Endothelial cell of umbilical vein (primary cell): ENCODE measurements at regions not wholly inside any gene's neighbourhood (a gene's known extent, or its start where the extent isn't known, plus 50 kb on each side); places are given as distances from the start of the nearest gene placed in this dataset.

Source experiments
- BruUV-seq: library from RNA; stranded (reverse); fragments of 400-500 nt; replicated peaks from 2 replicates; lab custom pipeline; 2021; lab: Mats Ljungman, UMichigan
- CTCF ChIA-PET: fragments of 300-600, 350-600 bp; sonication (Branson Sonifier 250); formaldehyde crosslinking; loops from one replicate; lab custom pipeline; 2021; ENCODE audit warnings: antibody characterized with exemption, inconsistent platforms; lab: Charles Lee
- POLR2A ChIA-PET: fragments of 300-600, 350-600 bp; sonication (Branson Sonifier 250); formaldehyde crosslinking; loops from one replicate; lab custom pipeline; 2021; ENCODE audit warnings: antibody characterized with exemption, inconsistent platforms; lab: Charles Lee
- DNase-seq: peaks from one replicate; pipeline ENCODE4 v3.0.0-alpha.2; 2011; ENCODE audit warnings: low read depth, low spot score
- FAIRE-seq: peaks from 2 replicates; lab custom pipeline; 2011; peaks lifted over from hg19 to GRCh38; lab: Jason Lieb, UNC
- H2AFZ ChIP-seq: 2 replicates; pipeline ENCODE4 v1.6.0; 2012; ENCODE audit warnings: low read depth, low read length, control low read depth, inconsistent platforms
- H3K27ac ChIP-seq: 2 replicates; pipeline ENCODE4 v1.5.1; 2011; ENCODE audit warnings: low read depth, mild to moderate bottlenecking, control low read depth, low read length, moderate library complexity; ENCODE audit not compliant: insufficient read depth
- H3K27me3 ChIP-seq, 2 experiments: 2 replicates each; pipeline versions ENCODE4 v1.6.0 to v1.6.1; 2011; ENCODE audit warnings: low read length in 2 of 2, mixed read lengths in 1 of 2; ENCODE audit not compliant: control insufficient read depth in 2 of 2, insufficient read depth in 2 of 2
- H3K36me3 ChIP-seq, 2 experiments: 2 replicates in 1 of 2; 3 replicates in 1 of 2; pipeline ENCODE4 v1.5.1; 2011; ENCODE audit warnings: low read length in 2 of 2, mild to moderate bottlenecking in 1 of 2, moderate library complexity in 1 of 2; ENCODE audit not compliant: control insufficient read depth in 2 of 2, insufficient read depth in 2 of 2; ENCODE audit errors: extremely low read depth in 1 of 2
- H3K4me1 ChIP-seq: 3 replicates; pipeline ENCODE4 v1.5.1; 2011; ENCODE audit warnings: mild to moderate bottlenecking, low read length; ENCODE audit not compliant: control insufficient read depth, insufficient read depth; ENCODE audit errors: extremely low read depth
- H3K4me2 ChIP-seq: 2 replicates; pipeline ENCODE4 v1.6.1; 2011; ENCODE audit warnings: low read length, control low read depth, mixed read lengths; ENCODE audit not compliant: insufficient read depth
- H3K4me3 ChIP-seq, 3 experiments: fragments of 200-600 bp in 1 of 3; sonication (generic), shearing (Covaris generic) in 1 of 3; replicated peaks in 1 of 3; 2 replicates each; pipeline ENCODE4 v1.5.1; 2011 to 2016; ENCODE audit warnings: control low read depth in 3 of 3, low read length in 3 of 3, mild to moderate bottlenecking in 2 of 3, inconsistent platforms in 1 of 3, low read depth in 1 of 3, moderate library complexity in 1 of 3; ENCODE audit not compliant: insufficient read depth in 1 of 3
- H3K79me2 ChIP-seq: 2 replicates; pipeline ENCODE4 v1.6.0; 2012; ENCODE audit warnings: low read length, inconsistent platforms; ENCODE audit not compliant: control insufficient read depth, insufficient read depth
- H3K9ac ChIP-seq: replicated peaks from 2 replicates; pipeline ENCODE3; 2011; ENCODE audit warnings: low read length, control low read depth; ENCODE audit not compliant: insufficient read depth; ENCODE audit errors: extremely low read depth
- H3K9me1 ChIP-seq: replicated peaks from 3 replicates; pipeline ENCODE4 v1.6.0; 2011; ENCODE audit warnings: mild to moderate bottlenecking, low read length; ENCODE audit not compliant: control insufficient read depth, insufficient read depth; ENCODE audit errors: extremely low read depth
- H3K9me3 ChIP-seq: replicated peaks from 2 replicates; pipeline ENCODE4 v1.5.1; 2012; ENCODE audit warnings: low read length, inconsistent platforms; ENCODE audit not compliant: control insufficient read depth, insufficient read depth
- H4K20me1 ChIP-seq: replicated peaks from 2 replicates; pipeline ENCODE3; 2011; ENCODE audit warnings: mild to moderate bottlenecking, low read length; ENCODE audit not compliant: control insufficient read depth, insufficient read depth; ENCODE audit errors: extremely low read depth
- FOS ChIP-seq: IDR thresholded peaks from 2 replicates; pipeline ENCODE4 v1.6.1; 2011; ENCODE audit warnings: mild to moderate bottlenecking, low read length, moderate library complexity, borderline replicate concordance; ENCODE audit not compliant: insufficient read depth
- POLR2A ChIP-seq: IDR thresholded peaks from 2 replicates; pipeline ENCODE4 v1.6.1; 2012; ENCODE audit warnings: low read depth, mild to moderate bottlenecking, control low read depth, low read length
- dilution Hi-C: fragments of 300-500 bp; cut with MboI; formaldehyde crosslinking; loops from one replicate; pipeline ENCODE4 v1.15.0; 2019; ENCODE audit warnings: low sequenced_read_pairs; ENCODE audit not compliant: extremely low pct_ligation_motif_present
- intact Hi-C: fragments of 100-400 bp; cut with micrococcal nuclease; formaldehyde crosslinking; loops from one replicate; pipeline ENCODE4 v1.10.0; 2022
- TF ChIP-seq, protein P1 (sequence below): IDR thresholded peaks from 2 replicates; pipeline ENCODE4 v1.6.1; 2011; ENCODE audit not compliant: insufficient read depth, insufficient read length
- TF ChIP-seq, protein P2 (sequence below), 2 donors: IDR thresholded peaks; 1 replicate in 1 of 2; 2 replicates in 1 of 2; pipeline ENCODE4 v1.5.1; 2011; ENCODE audit warnings: low read length in 2 of 2, mild to moderate bottlenecking in 2 of 2, moderate library complexity in 2 of 2, control low read depth in 1 of 2, inconsistent platforms in 1 of 2, low read depth in 1 of 2; ENCODE audit not compliant: insufficient read depth in 1 of 2; ENCODE audit errors: extremely low read depth in 1 of 2

DNA sequence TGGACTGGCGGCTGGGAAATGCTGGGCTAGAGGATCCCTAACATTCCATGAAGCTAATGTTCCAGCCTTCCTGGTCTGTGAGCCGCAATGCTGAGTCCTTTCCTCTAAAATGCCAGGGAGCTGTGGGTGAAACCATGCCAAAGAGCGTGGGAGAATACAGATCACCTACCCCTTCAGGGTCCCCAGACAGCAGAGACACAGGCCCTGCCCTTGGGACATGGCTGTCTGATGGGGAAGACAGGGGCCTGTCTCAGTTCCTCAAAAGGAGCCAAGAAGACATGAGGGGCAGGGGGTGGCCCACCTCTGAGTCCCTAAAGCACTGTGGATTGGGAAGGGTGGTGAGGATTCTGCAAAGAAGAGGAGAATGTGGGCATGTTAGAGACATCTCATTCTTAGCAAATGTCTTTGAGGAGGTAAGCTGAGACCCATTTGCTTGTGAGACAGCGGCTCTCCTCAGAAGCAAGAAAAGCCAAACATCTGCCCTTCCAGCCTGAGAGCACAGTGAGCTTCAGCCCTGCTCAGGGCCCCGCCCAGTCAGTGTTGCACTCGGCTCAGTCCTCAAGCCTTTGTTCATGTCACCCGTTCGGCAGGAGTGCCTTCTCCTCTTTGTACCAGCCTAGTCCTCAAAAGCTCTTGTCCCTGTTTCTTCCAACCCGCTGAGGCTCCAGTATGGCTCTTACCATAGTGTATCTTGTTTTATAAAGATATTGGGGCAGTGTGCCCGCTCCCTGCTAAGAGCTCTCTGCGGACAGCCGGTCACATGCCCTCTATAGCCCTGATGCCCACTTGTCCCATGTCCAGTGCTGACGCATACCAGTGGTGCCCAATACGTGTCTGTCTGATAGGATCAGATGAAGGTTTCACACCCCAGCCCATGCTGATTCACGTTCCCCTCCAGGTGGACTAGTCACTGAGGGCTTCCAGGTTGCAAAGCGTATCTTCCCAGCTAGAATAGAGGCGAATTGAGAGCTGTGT is 286.2 kb downstream of the CYP26B1 start:
- TF ChIP-seq, protein P1, sequence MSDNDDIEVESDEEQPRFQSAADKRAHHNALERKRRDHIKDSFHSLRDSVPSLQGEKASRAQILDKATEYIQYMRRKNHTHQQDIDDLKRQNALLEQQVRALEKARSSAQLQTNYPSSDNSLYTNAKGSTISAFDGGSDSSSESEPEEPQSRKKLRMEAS: no peak
- TF ChIP-seq, protein P2, sequence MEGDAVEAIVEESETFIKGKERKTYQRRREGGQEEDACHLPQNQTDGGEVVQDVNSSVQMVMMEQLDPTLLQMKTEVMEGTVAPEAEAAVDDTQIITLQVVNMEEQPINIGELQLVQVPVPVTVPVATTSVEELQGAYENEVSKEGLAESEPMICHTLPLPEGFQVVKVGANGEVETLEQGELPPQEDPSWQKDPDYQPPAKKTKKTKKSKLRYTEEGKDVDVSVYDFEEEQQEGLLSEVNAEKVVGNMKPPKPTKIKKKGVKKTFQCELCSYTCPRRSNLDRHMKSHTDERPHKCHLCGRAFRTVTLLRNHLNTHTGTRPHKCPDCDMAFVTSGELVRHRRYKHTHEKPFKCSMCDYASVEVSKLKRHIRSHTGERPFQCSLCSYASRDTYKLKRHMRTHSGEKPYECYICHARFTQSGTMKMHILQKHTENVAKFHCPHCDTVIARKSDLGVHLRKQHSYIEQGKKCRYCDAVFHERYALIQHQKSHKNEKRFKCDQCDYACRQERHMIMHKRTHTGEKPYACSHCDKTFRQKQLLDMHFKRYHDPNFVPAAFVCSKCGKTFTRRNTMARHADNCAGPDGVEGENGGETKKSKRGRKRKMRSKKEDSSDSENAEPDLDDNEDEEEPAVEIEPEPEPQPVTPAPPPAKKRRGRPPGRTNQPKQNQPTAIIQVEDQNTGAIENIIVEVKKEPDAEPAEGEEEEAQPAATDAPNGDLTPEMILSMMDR (IDR thresholded peaks at IDR 0.05; ENCODE audit: extremely low read depth in 1 of 2, insufficient read depth in 1 of 2, low read depth in 1 of 2, low read length in 2 of 2): no peak
- TF ChIP-seq POLR2A: no peak
- no peak for TF ChIP-seq FOS
- Histone ChIP-seq H3K9ac (no peak overlapping the region), H3K4me3 (no peak overlapping the region), H3K4me1 (no peaks in the 10 kb centered on the region), H4K20me1 (no peaks in the 10 kb centered on the region), H3K27me3 (peaks cover 4 to 11% of the 10 kb centered on the region in 2 experiments), H3K27ac (no peak overlapping the region), H2AFZ (no peak overlapping the region), H3K9me3 (no peaks in the 10 kb centered on the region), H3K36me3 (no peaks in the 10 kb centered on the region), H3K4me2 (no peak overlapping the region), H3K79me2 (no peaks in the 10 kb centered on the region), H3K9me1 (no peaks in the 10 kb centered on the region)
- no TSS peak for BruUV-seq
- dilution Hi-C loops (no loop called here), intact Hi-C loops (no loop called here)
- POLR2A ChIA-PET: no interaction called here
- FAIRE-seq: no peak
- DNase-seq: no peak
- CTCF ChIA-PET: interaction anchor here (1.0 kb wide), 1 partner anchor 15 kb away, joined by 3 read pairs; no protein-coding TSS in a partner anchor
